ENCODE measurements at regions not wholly inside any gene's neighbourhood (a gene's known extent, or its start where the extent isn't known, plus 50 kb on each side); places are given as distances from the start of the nearest gene placed in this dataset.

- H3K36me3 ChIP-seq: no peaks in the 10 kb centered on the region
- TF ChIP-seq, protein P1, sequence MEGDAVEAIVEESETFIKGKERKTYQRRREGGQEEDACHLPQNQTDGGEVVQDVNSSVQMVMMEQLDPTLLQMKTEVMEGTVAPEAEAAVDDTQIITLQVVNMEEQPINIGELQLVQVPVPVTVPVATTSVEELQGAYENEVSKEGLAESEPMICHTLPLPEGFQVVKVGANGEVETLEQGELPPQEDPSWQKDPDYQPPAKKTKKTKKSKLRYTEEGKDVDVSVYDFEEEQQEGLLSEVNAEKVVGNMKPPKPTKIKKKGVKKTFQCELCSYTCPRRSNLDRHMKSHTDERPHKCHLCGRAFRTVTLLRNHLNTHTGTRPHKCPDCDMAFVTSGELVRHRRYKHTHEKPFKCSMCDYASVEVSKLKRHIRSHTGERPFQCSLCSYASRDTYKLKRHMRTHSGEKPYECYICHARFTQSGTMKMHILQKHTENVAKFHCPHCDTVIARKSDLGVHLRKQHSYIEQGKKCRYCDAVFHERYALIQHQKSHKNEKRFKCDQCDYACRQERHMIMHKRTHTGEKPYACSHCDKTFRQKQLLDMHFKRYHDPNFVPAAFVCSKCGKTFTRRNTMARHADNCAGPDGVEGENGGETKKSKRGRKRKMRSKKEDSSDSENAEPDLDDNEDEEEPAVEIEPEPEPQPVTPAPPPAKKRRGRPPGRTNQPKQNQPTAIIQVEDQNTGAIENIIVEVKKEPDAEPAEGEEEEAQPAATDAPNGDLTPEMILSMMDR (IDR thresholded peaks at IDR 0.05): no peak
- H3K4me3 ChIP-seq (ENCODE audit: low read depth in 1 of 2, low read length in 1 of 2): no peak overlapping the region
- no peaks in the 10 kb centered on the region for H3K4me1 ChIP-seq (ENCODE audit: control insufficient read depth in 1 of 2, insufficient read depth in 1 of 2, low read depth in 1 of 2, low read length in 1 of 2)
- H3K9me3 ChIP-seq: no peaks in the 10 kb centered on the region
- H3K27ac ChIP-seq: no peak overlapping the region
- H3K27me3 ChIP-seq: no peaks in the 10 kb centered on the region
Measured at GRCh38 chr20:39263076-39263475, 300.9 kb downstream of the DHX35 start.

DNA sequence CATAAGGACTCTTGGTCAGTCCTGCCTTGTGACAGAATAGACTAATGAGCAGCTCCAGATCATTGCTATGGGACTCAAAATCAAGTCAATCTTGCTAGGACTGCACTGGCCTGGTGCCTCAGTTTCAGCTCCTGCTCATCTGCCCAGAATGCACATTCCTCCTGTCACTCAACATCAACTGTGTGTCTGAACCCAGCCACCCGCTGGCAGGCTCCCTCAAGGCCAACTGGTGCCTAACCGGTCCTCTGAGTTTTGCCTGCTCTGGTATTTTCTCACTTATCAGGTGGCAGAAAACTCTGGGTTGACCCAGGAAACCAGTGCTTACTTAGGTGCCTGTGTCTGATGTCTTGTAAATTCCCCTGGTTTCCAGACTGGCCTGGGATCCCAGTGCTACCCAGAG is 297.7 kb downstream of the DHX35 start:
- Histone ChIP-seq H3K4me3 (ENCODE audit: low read depth in 1 of 2, low read length in 1 of 2) (no peak overlapping the region), H3K27me3 (no peaks in the 10 kb centered on the region), H3K27ac (no peak overlapping the region), H3K36me3 (no peaks in the 10 kb centered on the region), H3K4me1 (ENCODE audit: control insufficient read depth in 1 of 2, insufficient read depth in 1 of 2, low read depth in 1 of 2, low read length in 1 of 2) (no peaks in the 10 kb centered on the region), H3K9me3 (no peaks in the 10 kb centered on the region)
- TF ChIP-seq, protein P1 (IDR thresholded peaks at IDR 0.05): no peak

GRCh38 chr20:39259010-39259803 is 297.1 kb downstream of the DHX35 start:
- no peaks in the 10 kb centered on the region for H3K36me3 ChIP-seq
- TF ChIP-seq, protein P1 (IDR thresholded peaks at IDR 0.05): no peak
- no peaks in the 10 kb centered on the region for H3K4me1 ChIP-seq (ENCODE audit: control insufficient read depth in 1 of 2, insufficient read depth in 1 of 2, low read depth in 1 of 2, low read length in 1 of 2)
- no peaks in the 10 kb centered on the region for H3K27me3 ChIP-seq
- H3K27ac ChIP-seq: no peak overlapping the region
- H3K9me3 ChIP-seq: no peaks in the 10 kb centered on the region
- H3K4me3 ChIP-seq (ENCODE audit: low read depth in 1 of 2, low read length in 1 of 2): no peak overlapping the region

DNA sequence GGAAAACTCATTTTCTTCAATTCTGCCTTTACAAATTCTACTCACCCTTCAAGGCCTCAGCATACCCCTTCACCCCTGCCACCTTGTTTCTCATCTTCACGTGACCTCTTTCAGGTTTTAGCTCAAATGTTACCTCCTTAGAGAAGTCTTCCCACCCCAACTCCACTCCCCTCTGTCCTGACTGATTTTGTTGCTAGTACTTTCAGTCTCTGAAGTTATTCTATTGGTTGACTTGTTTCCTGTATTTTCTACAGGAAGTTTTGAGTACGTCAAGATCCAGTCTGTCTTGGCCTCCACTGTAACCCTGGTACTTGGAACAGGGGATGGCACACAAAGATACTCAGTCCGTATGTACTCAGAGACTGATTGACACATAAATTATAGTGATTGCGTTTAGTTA is 296.1 kb downstream of the DHX35 start:
- H3K9me3 ChIP-seq: no peaks in the 10 kb centered on the region
- H3K4me3 ChIP-seq (ENCODE audit: low read depth in 1 of 2, low read length in 1 of 2): no peak overlapping the region

GRCh38 chr20:39253051-39253755 is 291.1 kb downstream of the DHX35 start:
- Histone ChIP-seq H3K27me3 (no peaks in the 10 kb centered on the region), H3K36me3 (no peaks in the 10 kb centered on the region), H3K9me3 (no peaks in the 10 kb centered on the region), H3K4me3 (ENCODE audit: low read depth in 1 of 2, low read length in 1 of 2) (no peak overlapping the region), H3K27ac (no peak overlapping the region), H3K4me1 (ENCODE audit: control insufficient read depth in 1 of 2, insufficient read depth in 1 of 2, low read depth in 1 of 2, low read length in 1 of 2) (no peaks in the 10 kb centered on the region)
- TF ChIP-seq, protein P1 (IDR thresholded peaks at IDR 0.05): no peak

More for the DNA sequence above, 296.1 kb downstream of the DHX35 start:
- H3K4me1 ChIP-seq (ENCODE audit: control insufficient read depth in 1 of 2, insufficient read depth in 1 of 2, low read depth in 1 of 2, low read length in 1 of 2): no peaks in the 10 kb centered on the region
- H3K27ac ChIP-seq: no peak overlapping the region
- TF ChIP-seq, protein P1 (IDR thresholded peaks at IDR 0.05): no peak
- no peaks in the 10 kb centered on the region for H3K27me3 ChIP-seq
- no peaks in the 10 kb centered on the region for H3K36me3 ChIP-seq

Data from neutrophil (primary cell).